ENCODE measurements at regions not wholly inside any gene's neighbourhood (a gene's known extent, or its start where the extent isn't known, plus 50 kb on each side); places are given as distances from the start of the nearest gene placed in this dataset.
A peak's percentile ranks its signal among the peaks of the same experiment; 100 is the strongest.

- no peak for DNase-seq (ENCODE audit: low read depth)
- H3K4me3 ChIP-seq (replicated peaks; ENCODE audit: low read depth, low read length) = no peak overlapping the region
- TF ChIP-seq CTCF (IDR thresholded peaks at IDR 0.05; ENCODE audit: low read length, missing control alignments) = no peak
These were observed 167.1 kb downstream of the DUSP6 start for GRCh38 chr12:89185181-89185580.

GRCh38 chr12:89183985-89184435 lies 168.3 kb downstream of the DUSP6 start:
- DNase-seq (ENCODE audit: low read depth) = peak; percentile 98
- TF ChIP-seq CTCF (IDR thresholded peaks at IDR 0.05; ENCODE audit: low read length, missing control alignments) = no peak
- no peak overlapping the region for H3K4me3 ChIP-seq (replicated peaks; ENCODE audit: low read depth, low read length)

- no peak overlapping the region for H3K4me3 ChIP-seq (replicated peaks; ENCODE audit: low read depth, low read length)
- DNase-seq (ENCODE audit: low read depth) = peak; percentile 87
- TF ChIP-seq CTCF (IDR thresholded peaks at IDR 0.05; ENCODE audit: low read length, missing control alignments) = no peak
These were observed 170.9 kb downstream of the DUSP6 start for GRCh38 chr12:89181271-89181920.

GRCh38 chr12:89180496-89180895 lies 171.8 kb downstream of the DUSP6 start:
- no peak for DNase-seq (ENCODE audit: low read depth)
- H3K4me3 ChIP-seq (replicated peaks; ENCODE audit: low read depth, low read length) = no peak overlapping the region
- no peak for TF ChIP-seq CTCF (IDR thresholded peaks at IDR 0.05; ENCODE audit: low read length, missing control alignments)

GRCh38 chr12:89179983-89180382 lies 172.3 kb downstream of the DUSP6 start:
- no peak for TF ChIP-seq CTCF (IDR thresholded peaks at IDR 0.05; ENCODE audit: low read length, missing control alignments)
- DNase-seq (ENCODE audit: low read depth) = peak; percentile 97

GRCh38 chr12:89179245-89179644 lies 173.1 kb downstream of the DUSP6 start:
- DNase-seq (ENCODE audit: low read depth) = no peak
- H3K4me3 ChIP-seq (replicated peaks; ENCODE audit: low read depth, low read length) = no peak overlapping the region

More at GRCh38 chr12:89179983-89180382, 172.3 kb downstream of the DUSP6 start:
- H3K4me3 ChIP-seq (replicated peaks; ENCODE audit: low read depth, low read length) = no peak overlapping the region

More at GRCh38 chr12:89179245-89179644, 173.1 kb downstream of the DUSP6 start:
- TF ChIP-seq CTCF (IDR thresholded peaks at IDR 0.05; ENCODE audit: low read length, missing control alignments) = no peak
